Cardiac muscle cell (in vitro differentiated cells and primary cell): ENCODE measurements at regions not wholly inside any gene's neighbourhood (a gene's known extent, or its start where the extent isn't known, plus 50 kb on each side); places are given as distances from the start of the nearest gene placed in this dataset.

Experiments used
- DNase-seq, 2 donors: peaks; one replicate each; pipeline versions ENCODE4 v3.0.0 to v3.0.0-alpha.2; 2010 to 2017; ENCODE audit warnings: low read depth in 1 of 2, low spot score in 1 of 2
- H3K27ac ChIP-seq: fragments of 200-600 bp; sonication (generic); 2 replicates; pipeline ENCODE4 v1.5.1; 2016
- H3K27me3 ChIP-seq: fragments of 200-600 bp; sonication (generic); 2 replicates; pipeline ENCODE4 v1.6.0; 2016; ENCODE audit warnings: control low read depth
- H3K36me3 ChIP-seq: fragments of 200-600 bp; sonication (generic); 2 replicates; pipeline ENCODE4 v1.5.1; 2016; ENCODE audit warnings: control low read depth
- H3K4me1 ChIP-seq: fragments of 200-600 bp; sonication (generic); 2 replicates; pipeline ENCODE4 v1.8.1; 2017; ENCODE audit warnings: low read depth, mild to moderate bottlenecking, mixed run types
- H3K4me3 ChIP-seq: fragments of 200-600 bp; sonication (generic); 2 replicates; pipeline ENCODE4 v1.5.1; 2016; ENCODE audit warnings: mild to moderate bottlenecking
- H3K9me3 ChIP-seq: fragments of 200-600 bp; sonication (generic); 2 replicates; pipeline ENCODE4 v1.5.1; 2017; ENCODE audit warnings: low read depth, mild to moderate bottlenecking, control low read depth
- TF ChIP-seq, protein P1 (sequence below): IDR thresholded peaks from 2 replicates; pipeline ENCODE4 v1.5.1; 2012; ENCODE audit warnings: low read depth, mild to moderate bottlenecking, low read length

- Histone ChIP-seq H3K27me3 (no peaks in the 10 kb centered on the region), H3K27ac (no peak overlapping the region), H3K9me3 (no peaks in the 10 kb centered on the region), H3K36me3 (no peaks in the 10 kb centered on the region), H3K4me3 (no peak overlapping the region), H3K4me1 (peaks cover 12% of the 10 kb centered on the region)
- TF ChIP-seq, protein P1, sequence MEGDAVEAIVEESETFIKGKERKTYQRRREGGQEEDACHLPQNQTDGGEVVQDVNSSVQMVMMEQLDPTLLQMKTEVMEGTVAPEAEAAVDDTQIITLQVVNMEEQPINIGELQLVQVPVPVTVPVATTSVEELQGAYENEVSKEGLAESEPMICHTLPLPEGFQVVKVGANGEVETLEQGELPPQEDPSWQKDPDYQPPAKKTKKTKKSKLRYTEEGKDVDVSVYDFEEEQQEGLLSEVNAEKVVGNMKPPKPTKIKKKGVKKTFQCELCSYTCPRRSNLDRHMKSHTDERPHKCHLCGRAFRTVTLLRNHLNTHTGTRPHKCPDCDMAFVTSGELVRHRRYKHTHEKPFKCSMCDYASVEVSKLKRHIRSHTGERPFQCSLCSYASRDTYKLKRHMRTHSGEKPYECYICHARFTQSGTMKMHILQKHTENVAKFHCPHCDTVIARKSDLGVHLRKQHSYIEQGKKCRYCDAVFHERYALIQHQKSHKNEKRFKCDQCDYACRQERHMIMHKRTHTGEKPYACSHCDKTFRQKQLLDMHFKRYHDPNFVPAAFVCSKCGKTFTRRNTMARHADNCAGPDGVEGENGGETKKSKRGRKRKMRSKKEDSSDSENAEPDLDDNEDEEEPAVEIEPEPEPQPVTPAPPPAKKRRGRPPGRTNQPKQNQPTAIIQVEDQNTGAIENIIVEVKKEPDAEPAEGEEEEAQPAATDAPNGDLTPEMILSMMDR = no peak
- DNase-seq = no peak
Measured at GRCh38 chr7:19369806-19370205, 224.6 kb upstream of the FERD3L start.

GRCh38 chr7:19369182-19369581 lies 224.0 kb upstream of the FERD3L start:
- H3K9me3 ChIP-seq = no peaks in the 10 kb centered on the region
- TF ChIP-seq, protein P1 = no peak
- no peak overlapping the region for H3K4me3 ChIP-seq
- no peak overlapping the region for H3K27ac ChIP-seq
- DNase-seq = no peak
- no peaks in the 10 kb centered on the region for H3K27me3 ChIP-seq
- no peaks in the 10 kb centered on the region for H3K36me3 ChIP-seq
- peaks cover 12% of the 10 kb centered on the region for H3K4me1 ChIP-seq

DNA sequence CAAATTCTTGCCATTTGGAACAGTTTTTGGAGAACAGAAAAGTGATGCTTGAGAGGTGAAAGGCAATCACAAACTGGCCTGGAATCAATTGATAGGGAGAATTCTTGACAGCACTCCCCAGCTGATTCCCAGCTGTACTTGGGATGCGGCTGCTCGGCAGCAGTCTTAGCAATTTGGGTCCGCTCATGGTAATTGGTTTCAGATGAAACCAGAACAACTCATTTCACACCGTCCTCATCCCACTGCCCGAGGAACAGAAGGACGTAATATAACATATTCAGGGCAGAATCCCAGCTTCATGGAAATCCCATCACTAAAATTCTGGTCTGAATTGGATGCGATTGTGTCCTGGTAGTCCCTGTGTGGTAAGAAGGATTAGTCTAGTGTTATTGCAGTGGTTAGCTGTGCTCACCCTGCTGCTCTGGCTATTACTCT lies 223.3 kb upstream of the FERD3L start:
- H3K27ac ChIP-seq = no peak overlapping the region
- H3K4me3 ChIP-seq = no peak overlapping the region
- TF ChIP-seq, protein P1 = no peak
- no peaks in the 10 kb centered on the region for H3K9me3 ChIP-seq
- no peaks in the 10 kb centered on the region for H3K27me3 ChIP-seq
- H3K4me1 ChIP-seq = peaks cover 12% of the 10 kb centered on the region
- no peaks in the 10 kb centered on the region for H3K36me3 ChIP-seq
- peak in 1 of 2 donors; percentile 21 for DNase-seq

GRCh38 chr7:19364950-19365349 lies 219.7 kb upstream of the FERD3L start:
- TF ChIP-seq, protein P1 = no peak
- DNase-seq = no peak
- no peak overlapping the region for H3K27ac ChIP-seq
- H3K4me3 ChIP-seq = no peak overlapping the region
- H3K4me1 ChIP-seq = peaks cover 12% of the 10 kb centered on the region
- H3K36me3 ChIP-seq = no peaks in the 10 kb centered on the region
- H3K9me3 ChIP-seq = no peaks in the 10 kb centered on the region
- H3K27me3 ChIP-seq = no peaks in the 10 kb centered on the region

- Histone ChIP-seq H3K27me3 (no peaks in the 10 kb centered on the region), H3K36me3 (no peaks in the 10 kb centered on the region), H3K9me3 (no peaks in the 10 kb centered on the region), H3K4me1 (peaks cover 12% of the 10 kb centered on the region), H3K4me3 (no peak overlapping the region), H3K27ac (no peak overlapping the region)
- TF ChIP-seq, protein P1 = no peak
- DNase-seq = peak in 1 of 2 donors; percentile 12
Measured at GRCh38 chr7:19362099-19362498, 216.9 kb upstream of the FERD3L start.

DNA sequence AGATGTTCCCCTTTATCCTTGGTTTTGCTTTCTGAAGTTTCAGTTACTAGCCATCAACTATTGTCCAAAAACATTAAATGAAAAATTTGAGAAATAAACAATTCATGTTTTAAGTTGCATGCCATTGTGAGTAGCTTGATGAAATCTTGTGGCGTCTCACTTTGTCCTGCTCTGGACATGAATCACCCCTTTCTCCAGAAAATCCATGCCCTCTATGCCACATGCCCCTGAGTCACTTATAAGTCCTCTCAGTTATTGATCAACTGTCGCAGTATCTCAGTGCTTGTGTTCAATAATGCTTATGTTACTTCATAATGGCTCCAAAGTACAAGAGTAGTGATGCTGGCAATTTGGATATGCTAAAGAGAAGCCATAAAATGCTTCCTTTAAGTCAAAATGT lies 208.0 kb upstream of the FERD3L start:
- Histone ChIP-seq H3K27ac (no peak overlapping the region), H3K9me3 (no peaks in the 10 kb centered on the region), H3K4me1 (no peaks in the 10 kb centered on the region), H3K27me3 (no peaks in the 10 kb centered on the region), H3K4me3 (no peak overlapping the region), H3K36me3 (no peaks in the 10 kb centered on the region)
- DNase-seq = no peak
- TF ChIP-seq, protein P1 = no peak
